ENCODE measurements at regions not wholly inside any gene's neighbourhood (a gene's known extent, or its start where the extent isn't known, plus 50 kb on each side); places are given as distances from the start of the nearest gene placed in this dataset.

- no peak for DNase-seq
These were observed 1499.6 kb downstream of the EFNA5 start for GRCh38 chr5:106171132-106171531.

- DNase-seq: no peak
These were observed 1503.0 kb downstream of the EFNA5 start for GRCh38 chr5:106167766-106168165.

GRCh38 chr5:106163233-106163632 lies 1507.5 kb downstream of the EFNA5 start:
- DNase-seq: no peak

- DNase-seq: no peak
These were observed 1511.1 kb downstream of the EFNA5 start for GRCh38 chr5:106159616-106160015.

GRCh38 chr5:106154280-106154716 lies 1516.4 kb downstream of the EFNA5 start:
- DNase-seq: no peak

- DNase-seq: no peak
These were observed 1518.2 kb downstream of the EFNA5 start for GRCh38 chr5:106152569-106152968.

- DNase-seq: no peak
These were observed 1528.6 kb downstream of the EFNA5 start for GRCh38 chr5:106142116-106142515.

- no peak for DNase-seq
These were observed 1530.6 kb downstream of the EFNA5 start for GRCh38 chr5:106140101-106140500.

- no peak for DNase-seq
These were observed 1534.7 kb downstream of the EFNA5 start for GRCh38 chr5:106136061-106136460.

- no peak for DNase-seq
These were observed 1535.3 kb downstream of the EFNA5 start for GRCh38 chr5:106135473-106135872.

GRCh38 chr5:106134549-106134948 lies 1536.2 kb downstream of the EFNA5 start:
- DNase-seq: no peak

GRCh38 chr5:106127985-106128384 lies 1542.8 kb downstream of the EFNA5 start:
- DNase-seq: no peak

GRCh38 chr5:106127341-106127781 lies 1543.4 kb downstream of the EFNA5 start:
- no peak for DNase-seq

- DNase-seq: peak in 1 of 2 experiments; percentile 27
These were observed 1548.6 kb downstream of the EFNA5 start for GRCh38 chr5:106121972-106122605.

GRCh38 chr5:106116682-106117081 lies 1554.1 kb downstream of the EFNA5 start:
- DNase-seq: no peak

- no peak for DNase-seq
These were observed 1556.8 kb downstream of the EFNA5 start for GRCh38 chr5:106113922-106114321.

GRCh38 chr5:106106384-106106783 lies 1564.4 kb downstream of the EFNA5 start:
- DNase-seq: no peak

GRCh38 chr5:106097340-106097739 lies 1573.4 kb downstream of the EFNA5 start:
- no peak for DNase-seq

GRCh38 chr5:106094839-106095238 lies 1575.9 kb downstream of the EFNA5 start:
- no peak for DNase-seq

GRCh38 chr5:106094204-106094607 lies 1576.5 kb downstream of the EFNA5 start:
- peak in 1 of 2 experiments; percentile 8 for DNase-seq

GRCh38 chr5:106093134-106093533 lies 1577.6 kb downstream of the EFNA5 start:
- no peak for DNase-seq

GRCh38 chr5:106092455-106092854 lies 1578.3 kb downstream of the EFNA5 start:
- no peak for DNase-seq

GRCh38 chr5:106089073-106089472 lies 1581.7 kb downstream of the EFNA5 start:
- DNase-seq: no peak

GRCh38 chr5:106088462-106088861 lies 1582.3 kb downstream of the EFNA5 start:
- no peak for DNase-seq

- DNase-seq: no peak
These were observed 1584.4 kb downstream of the EFNA5 start for GRCh38 chr5:106086352-106086751.
